ENCODE measurements at regions not wholly inside any gene's neighbourhood (a gene's known extent, or its start where the extent isn't known, plus 50 kb on each side); places are given as distances from the start of the nearest gene placed in this dataset.

- DNase-seq, result no peak
Observed at GRCh38 chr2:226256709-226257376, 542.8 kb downstream of the IRS1 start.

GRCh38 chr2:226256237-226256636, 543.4 kb downstream of the IRS1 start:
- no peak for DNase-seq

- DNase-seq, result no peak
Observed at GRCh38 chr2:226251661-226252060, 548.0 kb downstream of the IRS1 start.

- no peak for DNase-seq
Observed at GRCh38 chr2:226247289-226248275, 552.0 kb downstream of the IRS1 start.

GRCh38 chr2:226234187-226234586, 565.4 kb downstream of the IRS1 start:
- no peak for DNase-seq

DNA sequence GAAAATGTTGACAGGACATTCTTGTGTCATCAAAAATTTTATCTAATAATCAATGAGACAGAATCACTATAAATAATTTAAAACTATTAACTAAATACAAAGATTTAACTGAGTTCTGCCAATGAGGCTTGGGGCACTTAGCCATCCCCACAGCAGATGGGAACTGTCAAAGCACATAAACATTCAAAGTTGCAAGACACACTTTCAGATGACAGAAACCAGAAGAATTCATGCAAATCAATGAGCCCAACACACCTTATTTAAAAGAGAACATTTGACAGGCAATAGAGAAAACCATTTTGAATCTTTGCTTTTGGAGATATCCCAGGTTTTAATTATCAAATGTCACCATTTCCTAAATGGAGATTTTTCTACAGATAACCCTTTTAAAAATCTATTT, 566.2 kb downstream of the IRS1 start:
- no peak for DNase-seq

DNA sequence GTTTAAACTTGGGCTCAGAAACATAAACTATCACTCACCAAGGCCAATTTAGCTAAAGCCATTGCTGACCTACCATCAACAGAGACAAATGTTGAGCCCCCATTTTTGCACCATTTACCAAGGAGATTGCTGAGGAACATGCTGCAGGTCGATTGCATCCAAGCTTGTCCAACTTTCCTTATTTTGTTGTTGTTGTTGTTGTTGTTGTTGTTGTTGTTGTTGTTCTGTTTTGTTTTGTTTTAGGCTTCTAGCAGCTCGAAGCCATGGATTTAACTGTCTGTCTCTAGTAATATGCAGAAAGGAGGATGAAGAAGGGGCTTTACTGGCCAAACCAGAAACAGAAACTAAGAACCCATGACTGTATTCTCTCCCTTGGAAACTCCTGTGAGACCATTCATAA, 571.5 kb downstream of the IRS1 start:
- no peak for DNase-seq

DNA sequence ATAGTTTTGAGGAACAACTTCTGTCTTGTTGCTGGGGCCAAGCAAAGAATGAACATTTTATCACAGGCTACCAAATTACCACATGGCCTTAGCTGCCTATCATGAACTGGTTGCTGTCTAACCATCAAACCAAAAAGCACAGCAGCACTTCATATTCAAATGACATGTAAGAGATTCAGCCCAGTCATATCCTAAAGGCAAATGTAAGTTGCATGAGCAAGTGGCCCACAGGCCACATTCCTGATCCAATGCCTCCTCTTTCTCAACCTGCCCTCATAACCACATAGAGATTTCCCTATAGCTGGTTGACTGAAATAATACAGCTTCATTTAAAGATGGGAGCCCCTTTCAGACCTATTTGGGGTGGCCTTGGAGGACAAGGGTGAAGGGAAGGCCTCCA, 572.3 kb downstream of the IRS1 start:
- DNase-seq, result no peak

DNA sequence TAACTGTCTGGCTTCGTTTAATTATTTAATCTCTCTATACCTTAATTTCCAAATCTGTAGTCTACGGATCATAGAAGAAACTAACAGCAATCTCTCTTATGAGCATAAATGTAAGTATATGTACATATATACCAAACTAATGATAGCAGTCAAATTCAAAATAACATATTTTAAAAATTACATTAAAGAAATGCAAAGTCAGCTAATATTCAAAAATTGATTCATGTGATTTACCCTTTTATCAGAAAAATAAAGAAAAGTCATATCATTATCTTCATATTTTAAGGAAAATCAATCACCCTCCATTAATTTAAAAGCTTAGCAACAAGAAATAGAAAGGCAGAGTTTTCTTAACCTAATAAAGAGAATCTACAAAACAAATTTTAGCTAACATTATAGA, 575.9 kb downstream of the IRS1 start:
- DNase-seq, result no peak

GRCh38 chr2:226220511-226220910, 579.1 kb downstream of the IRS1 start:
- DNase-seq, result no peak

DNA sequence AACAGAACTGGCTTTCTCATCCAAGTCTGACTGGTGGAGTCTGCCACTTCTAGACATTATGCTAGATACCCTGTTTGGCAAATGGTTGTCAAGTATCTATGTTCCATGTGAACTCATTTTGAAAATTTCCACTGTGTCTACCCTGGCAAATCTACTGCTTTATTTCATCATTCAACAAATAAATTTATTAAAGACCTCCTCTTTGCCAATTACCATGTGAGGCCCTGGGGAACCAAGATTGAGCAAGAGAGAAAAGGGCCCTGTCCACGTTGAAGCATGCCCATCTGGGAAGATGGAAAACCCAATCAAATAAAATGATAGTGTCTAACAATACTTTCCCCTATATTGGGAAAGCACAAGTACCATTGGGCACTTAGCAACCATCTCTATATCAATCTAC, 582.4 kb downstream of the IRS1 start:
- DNase-seq, result no peak

- DNase-seq, result no peak
Observed at GRCh38 chr2:226216575-226216974, 583.0 kb downstream of the IRS1 start.

DNA sequence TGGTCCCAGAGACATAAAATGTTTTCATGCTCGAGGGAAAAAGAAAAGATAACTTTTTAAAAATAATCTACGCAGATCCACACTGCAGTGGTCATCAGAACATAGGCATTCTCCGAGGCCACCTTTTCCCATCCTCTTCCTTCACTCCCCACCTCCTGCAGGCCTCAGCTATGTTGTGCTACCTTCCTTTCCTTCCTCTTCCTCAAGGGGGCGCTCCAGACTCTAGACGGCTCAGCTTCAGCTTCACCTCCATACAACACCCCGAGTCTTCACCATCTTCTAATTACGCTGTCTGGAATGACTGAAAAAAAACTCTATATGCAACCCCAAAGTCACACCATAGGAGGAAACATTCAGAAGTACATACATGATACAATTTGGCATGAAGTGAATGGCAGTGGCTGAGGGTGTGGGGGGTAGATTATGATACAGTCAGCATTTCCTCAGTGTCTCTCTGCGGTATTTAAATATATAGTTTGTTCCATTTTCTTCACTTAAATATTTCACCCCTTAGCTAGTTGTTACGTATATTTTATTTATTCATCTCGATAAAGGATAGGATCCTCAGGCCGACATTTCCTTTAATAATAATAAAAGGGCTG, 583.6 kb downstream of the IRS1 start:
- peak; percentile 27 for DNase-seq

- DNase-seq, result no peak
Observed at GRCh38 chr2:226213717-226214116, 585.9 kb downstream of the IRS1 start.

DNA sequence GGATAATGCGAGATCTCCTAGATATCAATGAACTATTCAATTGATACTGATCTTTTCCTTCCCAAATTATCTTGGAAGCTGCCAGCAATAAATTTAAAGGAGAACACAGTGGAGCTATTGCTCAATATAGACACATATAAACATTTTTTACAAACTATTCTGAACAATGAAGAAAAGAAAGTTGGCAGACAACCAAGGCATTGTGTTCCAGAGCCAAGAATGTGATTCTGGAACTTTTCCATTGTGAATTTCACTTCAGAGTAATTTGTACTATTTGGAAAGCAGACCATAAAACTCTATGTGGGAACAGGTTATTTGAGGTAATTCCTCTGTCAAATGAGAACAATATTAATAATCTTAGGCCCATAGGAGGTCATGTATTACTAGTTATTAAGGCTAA, 588.2 kb downstream of the IRS1 start:
- DNase-seq, result no peak

GRCh38 chr2:226208726-226209125, 590.9 kb downstream of the IRS1 start:
- no peak for DNase-seq

- no peak for DNase-seq
Observed at GRCh38 chr2:226207671-226208070, 591.9 kb downstream of the IRS1 start.

DNA sequence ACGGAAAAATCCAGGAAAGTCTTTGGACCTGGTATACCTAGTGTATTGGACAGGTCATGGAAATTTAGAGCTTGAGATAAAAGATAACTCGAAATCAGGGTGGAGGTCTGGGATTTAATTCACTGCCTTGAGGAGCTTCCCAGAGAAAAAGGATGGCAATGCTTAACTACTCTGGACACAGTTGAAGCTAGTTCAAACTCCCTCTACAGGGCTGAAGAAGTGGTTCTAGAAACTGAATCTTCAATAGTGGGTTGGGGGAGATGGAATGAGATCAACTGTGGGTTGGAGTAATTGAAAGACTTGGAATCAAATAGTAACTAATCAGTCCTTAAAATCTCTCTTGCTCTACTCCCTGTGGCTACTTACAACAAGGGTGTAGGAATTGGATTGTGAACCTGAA, 600.1 kb downstream of the IRS1 start:
- DNase-seq, result no peak

- DNase-seq, result no peak
Observed at GRCh38 chr2:226198956-226199355, 600.7 kb downstream of the IRS1 start.

GRCh38 chr2:226190479-226191252, 609.0 kb downstream of the IRS1 start:
- no peak for DNase-seq

DNA sequence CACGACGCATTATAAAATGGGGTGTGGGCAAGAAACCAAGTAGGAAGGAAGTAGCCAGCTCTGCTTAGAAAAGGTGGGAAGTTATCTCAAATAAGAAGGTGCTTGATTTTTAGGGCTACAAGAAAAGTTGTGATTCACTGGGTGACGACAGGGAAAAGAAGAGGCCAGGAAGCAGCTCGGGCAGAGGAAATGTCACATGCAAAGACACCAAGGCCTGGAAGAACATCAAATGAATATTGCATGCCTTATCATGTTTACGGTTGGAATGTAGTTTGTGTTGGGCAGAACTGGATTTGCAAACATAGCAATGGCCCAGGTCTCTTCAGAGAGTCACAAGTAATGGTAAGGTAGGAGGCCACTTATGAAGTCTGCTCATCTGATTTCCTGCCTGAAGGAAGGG, 610.6 kb downstream of the IRS1 start:
- DNase-seq, result no peak

DNA sequence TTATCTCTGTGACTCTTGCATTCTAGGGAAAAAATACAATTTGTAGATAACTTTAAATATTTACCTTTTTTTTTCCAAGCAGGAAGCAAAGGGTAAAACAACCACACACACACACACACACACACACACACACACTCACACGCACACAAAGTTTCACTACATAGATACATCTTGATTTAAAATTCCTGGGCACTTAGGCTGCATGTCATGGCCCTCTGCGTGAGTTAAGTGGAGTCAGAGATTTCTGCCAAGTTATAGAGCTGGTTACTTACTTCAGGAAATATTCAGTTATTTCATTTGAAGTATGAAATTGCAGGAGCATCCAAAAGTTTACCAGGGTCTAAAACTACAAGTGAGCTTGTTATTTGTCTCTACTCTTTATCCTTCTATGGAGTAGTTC, 612.0 kb downstream of the IRS1 start:
- no peak for DNase-seq

- DNase-seq, result no peak
Observed at GRCh38 chr2:226187156-226187555, 612.5 kb downstream of the IRS1 start.

All from effector CD4-positive, alpha-beta T cell (primary cell).